ENCODE measurements at regions not wholly inside any gene's neighbourhood (a gene's known extent, or its start where the extent isn't known, plus 50 kb on each side); places are given as distances from the start of the nearest gene placed in this dataset.

GRCh38 chr21:15397258-15397657, 332.5 kb upstream of the NRIP1 start:
- no peak for DNase-seq

- no peak for DNase-seq
These were observed 328.9 kb upstream of the USP25 start for GRCh38 chr21:15400905-15401304.

GRCh38 chr21:15401331-15401730, 328.5 kb upstream of the USP25 start:
- no peak for DNase-seq

GRCh38 chr21:15405214-15405613, 324.6 kb upstream of the USP25 start:
- DNase-seq, result no peak

GRCh38 chr21:15406791-15407190, 323.0 kb upstream of the USP25 start:
- DNase-seq, result no peak

GRCh38 chr21:15407585-15407984, 322.2 kb upstream of the USP25 start:
- DNase-seq, result no peak

GRCh38 chr21:15408089-15408488, 321.7 kb upstream of the USP25 start:
- DNase-seq, result no peak

- no peak for DNase-seq
These were observed 320.8 kb upstream of the USP25 start for GRCh38 chr21:15409031-15409430.

GRCh38 chr21:15410853-15411252, 318.9 kb upstream of the USP25 start:
- DNase-seq, result no peak

- DNase-seq, result no peak
These were observed 315.7 kb upstream of the USP25 start for GRCh38 chr21:15414057-15414456.

GRCh38 chr21:15415541-15416261, 314.1 kb upstream of the USP25 start:
- DNase-seq, result peak; percentile 21

GRCh38 chr21:15421441-15421881, 308.3 kb upstream of the USP25 start:
- no peak for DNase-seq

- no peak for DNase-seq
These were observed 307.8 kb upstream of the USP25 start for GRCh38 chr21:15421947-15422346.

- peak; percentile 78 for DNase-seq
These were observed 307.0 kb upstream of the USP25 start for GRCh38 chr21:15422783-15423182.

GRCh38 chr21:15423676-15424445, 305.9 kb upstream of the USP25 start:
- no peak for DNase-seq

GRCh38 chr21:15425049-15425448, 304.7 kb upstream of the USP25 start:
- no peak for DNase-seq

- no peak for DNase-seq
These were observed 299.8 kb upstream of the USP25 start for GRCh38 chr21:15430023-15430422.

- peak; percentile 53 for DNase-seq
These were observed 299.2 kb upstream of the USP25 start for GRCh38 chr21:15430577-15430976.

- DNase-seq, result no peak
These were observed 298.7 kb upstream of the USP25 start for GRCh38 chr21:15431053-15431452.

- no peak for DNase-seq
These were observed 296.7 kb upstream of the USP25 start for GRCh38 chr21:15433091-15433490.

- DNase-seq, result no peak
These were observed 295.4 kb upstream of the USP25 start for GRCh38 chr21:15434163-15434905.

GRCh38 chr21:15436031-15436430, 293.8 kb upstream of the USP25 start:
- DNase-seq, result no peak

GRCh38 chr21:15437883-15438282, 291.9 kb upstream of the USP25 start:
- peak; percentile 76 for DNase-seq

- no peak for DNase-seq
These were observed 290.1 kb upstream of the USP25 start for GRCh38 chr21:15439726-15440125.
